ENCODE measurements at regions not wholly inside any gene's neighbourhood (a gene's known extent, or its start where the extent isn't known, plus 50 kb on each side); places are given as distances from the start of the nearest gene placed in this dataset.

DNA sequence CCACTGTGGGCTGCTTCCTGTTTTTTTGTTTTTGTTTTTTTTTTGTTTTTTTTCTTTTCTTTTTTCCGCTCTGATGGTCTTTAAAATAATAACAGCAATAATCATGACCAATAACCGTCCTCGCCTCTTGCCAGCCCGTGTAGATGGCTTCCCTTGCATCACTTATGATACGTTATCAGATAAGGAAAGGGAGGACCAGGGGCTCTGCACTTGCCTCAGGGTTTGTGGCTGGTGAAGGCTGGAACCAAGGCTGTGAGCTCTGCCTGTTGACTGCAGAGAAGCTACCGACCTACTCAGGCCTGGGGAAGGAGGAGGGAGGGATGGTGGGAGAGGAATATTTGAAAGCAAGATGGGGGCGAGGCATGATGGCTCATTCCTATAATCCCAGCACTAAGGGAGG is 114.0 kb upstream of the SDK2 start (continued):
- TF ChIP-seq, protein P1, sequence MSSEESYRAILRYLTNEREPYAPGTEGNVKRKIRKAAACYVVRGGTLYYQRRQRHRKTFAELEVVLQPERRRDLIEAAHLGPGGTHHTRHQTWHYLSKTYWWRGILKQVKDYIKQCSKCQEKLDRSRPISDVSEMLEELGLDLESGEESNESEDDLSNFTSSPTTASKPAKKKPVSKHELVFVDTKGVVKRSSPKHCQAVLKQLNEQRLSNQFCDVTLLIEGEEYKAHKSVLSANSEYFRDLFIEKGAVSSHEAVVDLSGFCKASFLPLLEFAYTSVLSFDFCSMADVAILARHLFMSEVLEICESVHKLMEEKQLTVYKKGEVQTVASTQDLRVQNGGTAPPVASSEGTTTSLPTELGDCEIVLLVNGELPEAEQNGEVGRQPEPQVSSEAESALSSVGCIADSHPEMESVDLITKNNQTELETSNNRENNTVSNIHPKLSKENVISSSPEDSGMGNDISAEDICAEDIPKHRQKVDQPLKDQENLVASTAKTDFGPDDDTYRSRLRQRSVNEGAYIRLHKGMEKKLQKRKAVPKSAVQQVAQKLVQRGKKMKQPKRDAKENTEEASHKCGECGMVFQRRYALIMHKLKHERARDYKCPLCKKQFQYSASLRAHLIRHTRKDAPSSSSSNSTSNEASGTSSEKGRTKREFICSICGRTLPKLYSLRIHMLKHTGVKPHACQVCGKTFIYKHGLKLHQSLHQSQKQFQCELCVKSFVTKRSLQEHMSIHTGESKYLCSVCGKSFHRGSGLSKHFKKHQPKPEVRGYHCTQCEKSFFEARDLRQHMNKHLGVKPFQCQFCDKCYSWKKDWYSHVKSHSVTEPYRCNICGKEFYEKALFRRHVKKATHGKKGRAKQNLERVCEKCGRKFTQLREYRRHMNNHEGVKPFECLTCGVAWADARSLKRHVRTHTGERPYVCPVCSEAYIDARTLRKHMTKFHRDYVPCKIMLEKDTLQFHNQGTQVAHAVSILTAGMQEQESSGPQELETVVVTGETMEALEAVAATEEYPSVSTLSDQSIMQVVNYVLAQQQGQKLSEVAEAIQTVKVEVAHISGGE (CRISPR knock-in tag; IDR thresholded peaks at IDR 0.05): no peak
- TF ChIP-seq, protein P2, sequence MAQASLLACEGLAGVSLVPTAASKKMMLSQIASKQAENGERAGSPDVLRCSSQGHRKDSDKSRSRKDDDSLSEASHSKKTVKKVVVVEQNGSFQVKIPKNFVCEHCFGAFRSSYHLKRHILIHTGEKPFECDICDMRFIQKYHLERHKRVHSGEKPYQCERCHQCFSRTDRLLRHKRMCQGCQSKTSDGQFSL (CRISPR knock-in tag; IDR thresholded peaks at IDR 0.05): no peak
- TF ChIP-seq, protein P2 (tag; IDR thresholded peaks at IDR 0.05): no peak
- TF ChIP-seq NFE2 (IDR thresholded peaks at IDR 0.05; ENCODE audit: low read depth) (no peak), POLR2H (tag; IDR thresholded peaks at IDR 0.05; ENCODE audit: low read depth) (no peak), PURB (CRISPR knock-in tag; IDR thresholded peaks at IDR 0.05; ENCODE audit: low read depth) (no peak)

DNA sequence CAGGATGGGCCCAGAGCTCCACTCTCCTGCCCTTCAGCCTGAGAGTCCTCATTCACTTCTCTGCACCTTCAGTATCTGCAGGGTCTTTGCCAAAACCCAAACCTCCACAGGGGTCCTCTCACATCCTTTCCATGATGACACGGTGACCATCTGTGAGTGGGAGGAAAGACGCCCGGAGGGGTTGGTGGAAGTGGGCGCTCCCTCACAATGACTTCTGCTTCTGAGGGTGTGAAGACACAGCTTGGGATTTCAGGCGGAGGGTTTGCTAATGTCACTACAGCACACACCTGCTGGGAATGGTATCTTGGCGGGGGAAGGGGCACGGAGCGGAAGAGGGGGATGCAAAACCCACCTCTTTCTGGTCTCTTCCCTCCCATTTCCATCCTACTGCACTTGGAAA is 115.1 kb upstream of the SDK2 start:
- FAIRE-seq: no peak
- in situ Hi-C loops (cut with MboI) (no loop called here), intact Hi-C loops (cut with micrococcal nuclease) (no loop called here)
- no peaks in the 10 kb centered on the region for H3K4me1 ChIP-seq (replicated peaks in 1 of 2; ENCODE audit: control insufficient read depth in 2 of 2, insufficient read depth in 2 of 2, low read length in 2 of 2)
- H3K9me3 ChIP-seq (replicated peaks; ENCODE audit: control insufficient read depth, insufficient read depth, low read depth, low read length): no peaks in the 10 kb centered on the region
- BruUV-seq (replicated peaks): no TSS peak
- H3K79me2 ChIP-seq (ENCODE audit: control insufficient read depth, insufficient read depth, low read length): no peaks in the 10 kb centered on the region
- no peak overlapping the region for H3K9ac ChIP-seq (ENCODE audit: insufficient read depth in 1 of 2, low read depth in 2 of 2, low read length in 2 of 2)
- H3K27me3 ChIP-seq (ENCODE audit: control insufficient read depth in 2 of 2, insufficient read depth in 2 of 2, low read length in 2 of 2): peaks cover 6 to 19% of the 10 kb centered on the region in 2 experiments; a peak in 3 of 5 replicates
- no peak overlapping the region for H3K4me3 ChIP-seq
- ChIA-PET CTCF (ENCODE audit: low intra/inter-chr PET ratio) (no interaction called here), POLR2A (no interaction called here)
- no peak overlapping the region for H3K4me2 ChIP-seq (ENCODE audit: insufficient read depth, low read length)
- WGBS (ENCODE audit: insufficient coverage, low coverage, missing lambda C conversion rate): 0% methylated on average over 6 of the region's 8 CpGs
- no peak overlapping the region for H2AFZ ChIP-seq (ENCODE audit: low read depth, low read length)
- no peaks in the 10 kb centered on the region for H3K36me3 ChIP-seq (ENCODE audit: control insufficient read depth, insufficient read depth, low read length)
- no peaks in the 10 kb centered on the region for H3K9me1 ChIP-seq (ENCODE audit: control insufficient read depth, insufficient read depth, low read length)
- ATAC-seq: no peak
- DNase-seq (ENCODE audit: extremely low read depth in 1 of 4, low spot score in 3 of 4): no peak
- 0 out of 2 replicates have a peak, but pooled peaks cover 3% of the 10 kb centered on the region for H4K20me1 ChIP-seq (replicated peaks; ENCODE audit: control insufficient read depth, insufficient read depth, low read length)
- no peak overlapping the region for H3K27ac ChIP-seq (ENCODE audit: extremely low read depth, low read depth, low read length)
- TF ChIP-seq, protein P3, sequence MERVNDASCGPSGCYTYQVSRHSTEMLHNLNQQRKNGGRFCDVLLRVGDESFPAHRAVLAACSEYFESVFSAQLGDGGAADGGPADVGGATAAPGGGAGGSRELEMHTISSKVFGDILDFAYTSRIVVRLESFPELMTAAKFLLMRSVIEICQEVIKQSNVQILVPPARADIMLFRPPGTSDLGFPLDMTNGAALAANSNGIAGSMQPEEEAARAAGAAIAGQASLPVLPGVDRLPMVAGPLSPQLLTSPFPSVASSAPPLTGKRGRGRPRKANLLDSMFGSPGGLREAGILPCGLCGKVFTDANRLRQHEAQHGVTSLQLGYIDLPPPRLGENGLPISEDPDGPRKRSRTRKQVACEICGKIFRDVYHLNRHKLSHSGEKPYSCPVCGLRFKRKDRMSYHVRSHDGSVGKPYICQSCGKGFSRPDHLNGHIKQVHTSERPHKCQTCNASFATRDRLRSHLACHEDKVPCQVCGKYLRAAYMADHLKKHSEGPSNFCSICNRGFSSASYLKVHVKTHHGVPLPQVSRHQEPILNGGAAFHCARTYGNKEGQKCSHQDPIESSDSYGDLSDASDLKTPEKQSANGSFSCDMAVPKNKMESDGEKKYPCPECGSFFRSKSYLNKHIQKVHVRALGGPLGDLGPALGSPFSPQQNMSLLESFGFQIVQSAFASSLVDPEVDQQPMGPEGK (CRISPR knock-in tag; IDR thresholded peaks at IDR 0.05; ENCODE audit: borderline replicate concordance): no peak
- TF ChIP-seq ZNF217 (CRISPR knock-in tag; IDR thresholded peaks at IDR 0.05) (no peak), PHB (CRISPR knock-in tag; IDR thresholded peaks at IDR 0.05) (no peak)
- TF ChIP-seq, protein P4, sequence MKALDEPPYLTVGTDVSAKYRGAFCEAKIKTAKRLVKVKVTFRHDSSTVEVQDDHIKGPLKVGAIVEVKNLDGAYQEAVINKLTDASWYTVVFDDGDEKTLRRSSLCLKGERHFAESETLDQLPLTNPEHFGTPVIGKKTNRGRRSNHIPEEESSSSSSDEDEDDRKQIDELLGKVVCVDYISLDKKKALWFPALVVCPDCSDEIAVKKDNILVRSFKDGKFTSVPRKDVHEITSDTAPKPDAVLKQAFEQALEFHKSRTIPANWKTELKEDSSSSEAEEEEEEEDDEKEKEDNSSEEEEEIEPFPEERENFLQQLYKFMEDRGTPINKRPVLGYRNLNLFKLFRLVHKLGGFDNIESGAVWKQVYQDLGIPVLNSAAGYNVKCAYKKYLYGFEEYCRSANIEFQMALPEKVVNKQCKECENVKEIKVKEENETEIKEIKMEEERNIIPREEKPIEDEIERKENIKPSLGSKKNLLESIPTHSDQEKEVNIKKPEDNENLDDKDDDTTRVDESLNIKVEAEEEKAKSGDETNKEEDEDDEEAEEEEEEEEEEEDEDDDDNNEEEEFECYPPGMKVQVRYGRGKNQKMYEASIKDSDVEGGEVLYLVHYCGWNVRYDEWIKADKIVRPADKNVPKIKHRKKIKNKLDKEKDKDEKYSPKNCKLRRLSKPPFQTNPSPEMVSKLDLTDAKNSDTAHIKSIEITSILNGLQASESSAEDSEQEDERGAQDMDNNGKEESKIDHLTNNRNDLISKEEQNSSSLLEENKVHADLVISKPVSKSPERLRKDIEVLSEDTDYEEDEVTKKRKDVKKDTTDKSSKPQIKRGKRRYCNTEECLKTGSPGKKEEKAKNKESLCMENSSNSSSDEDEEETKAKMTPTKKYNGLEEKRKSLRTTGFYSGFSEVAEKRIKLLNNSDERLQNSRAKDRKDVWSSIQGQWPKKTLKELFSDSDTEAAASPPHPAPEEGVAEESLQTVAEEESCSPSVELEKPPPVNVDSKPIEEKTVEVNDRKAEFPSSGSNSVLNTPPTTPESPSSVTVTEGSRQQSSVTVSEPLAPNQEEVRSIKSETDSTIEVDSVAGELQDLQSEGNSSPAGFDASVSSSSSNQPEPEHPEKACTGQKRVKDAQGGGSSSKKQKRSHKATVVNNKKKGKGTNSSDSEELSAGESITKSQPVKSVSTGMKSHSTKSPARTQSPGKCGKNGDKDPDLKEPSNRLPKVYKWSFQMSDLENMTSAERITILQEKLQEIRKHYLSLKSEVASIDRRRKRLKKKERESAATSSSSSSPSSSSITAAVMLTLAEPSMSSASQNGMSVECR (CRISPR knock-in tag; IDR thresholded peaks at IDR 0.05): no peak
